NCI-H524 (cell line): ENCODE measurements at regions not wholly inside any gene's neighbourhood (a gene's known extent, or its start where the extent isn't known, plus 50 kb on each side); places are given as distances from the start of the nearest gene placed in this dataset.
A peak's percentile ranks its signal among the peaks of the same experiment; 100 is the strongest.

Experiments
- DNase-seq, 2 experiments: peaks; one replicate each; lab custom pipeline; 2025; lab: John Stamatoyannopoulos, UW

GRCh38 chr1:232278925-232279324, 351.0 kb downstream of the SIPA1L2 start:
- no peak for DNase-seq

DNA sequence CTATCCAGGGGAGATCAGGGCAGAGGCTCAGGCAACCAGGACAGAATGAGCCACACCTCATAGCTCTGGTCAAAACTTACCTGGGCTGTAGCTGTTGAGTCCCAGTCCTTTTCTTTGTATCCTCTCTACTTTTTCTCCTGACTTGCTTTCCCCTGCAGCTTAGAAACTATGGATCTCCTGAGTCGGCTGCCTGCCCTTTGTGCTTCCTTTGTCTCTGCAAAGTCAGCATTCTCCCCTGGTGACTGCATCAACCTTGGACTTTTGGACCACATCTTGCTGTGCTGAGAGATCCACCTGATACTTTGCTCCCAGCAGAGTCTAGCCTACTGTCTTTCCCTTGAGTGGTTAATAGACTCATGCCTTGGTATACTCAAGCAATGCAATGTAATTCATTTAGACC, 353.3 kb downstream of the SIPA1L2 start:
- DNase-seq, result no peak

- no peak for DNase-seq
These were observed 354.8 kb downstream of the SIPA1L2 start for GRCh38 chr1:232274999-232275710.

GRCh38 chr1:232274236-232274855, 355.6 kb downstream of the SIPA1L2 start:
- no peak for DNase-seq

DNA sequence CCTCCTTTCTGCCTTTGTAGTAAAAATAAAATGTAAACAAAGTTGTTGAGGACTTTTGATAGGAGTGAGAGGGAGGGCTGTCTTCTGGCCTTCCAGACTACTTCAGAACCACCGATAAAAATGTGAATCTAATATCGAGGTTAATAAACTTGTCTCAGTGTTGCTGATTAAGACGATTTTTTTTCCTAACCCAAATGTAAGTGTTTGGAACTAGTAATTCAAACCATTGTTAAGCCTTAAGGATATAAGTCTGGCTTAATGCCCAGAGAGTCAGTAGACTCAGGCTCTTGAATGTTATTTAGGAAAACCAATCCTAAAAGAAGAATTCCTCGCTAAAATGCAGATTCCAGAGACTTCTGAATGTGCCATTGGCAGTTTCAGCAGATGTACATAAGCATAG, 356.9 kb downstream of the SIPA1L2 start:
- no peak for DNase-seq

DNA sequence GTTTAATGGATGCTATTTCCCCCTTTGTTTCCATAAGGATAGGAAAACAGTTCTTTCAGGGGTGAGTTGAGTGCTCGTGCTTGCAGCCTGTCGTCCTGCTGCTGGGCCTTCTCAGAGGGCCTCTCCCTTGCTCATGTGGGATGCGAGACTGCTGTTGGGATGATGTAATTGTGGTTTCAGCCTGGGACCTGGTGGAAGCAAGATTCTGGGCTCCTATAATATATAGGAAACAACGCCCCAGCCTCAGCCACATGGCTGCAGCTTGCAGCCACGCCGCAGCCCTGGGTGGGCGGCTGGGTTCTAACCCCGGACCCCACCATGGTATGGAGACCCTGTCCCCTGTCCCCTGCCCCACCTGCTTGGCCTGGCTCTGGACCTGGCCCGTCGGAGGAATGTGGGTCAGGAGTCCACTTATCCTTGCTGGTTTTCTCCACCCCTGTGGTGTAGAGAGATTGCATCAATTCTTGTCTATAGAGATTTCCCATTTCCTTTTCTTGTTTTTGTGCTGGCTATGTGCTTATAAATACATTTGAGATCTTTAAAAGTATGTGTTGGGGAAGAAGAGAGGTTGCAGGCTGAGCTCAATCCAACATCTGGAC, 357.8 kb downstream of the SIPA1L2 start:
- no peak for DNase-seq

DNA sequence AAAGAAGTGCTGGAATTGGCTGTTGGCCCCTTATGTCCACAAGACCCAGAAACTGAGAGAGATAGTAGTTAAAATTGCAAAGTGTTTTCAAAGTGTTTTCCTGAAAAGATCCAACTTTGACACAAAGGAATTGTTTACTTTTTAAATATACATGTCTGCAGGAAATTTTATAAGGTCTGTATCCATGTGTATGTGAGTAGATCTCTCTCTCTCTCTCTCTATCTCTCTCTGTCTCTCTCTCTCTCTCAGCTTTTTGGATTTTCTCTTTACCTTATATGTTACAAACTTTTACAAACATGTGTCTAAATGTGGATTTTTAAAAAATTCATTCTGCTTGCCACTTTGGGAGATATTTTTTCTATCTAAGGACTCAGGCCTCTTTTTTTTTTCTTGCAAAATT, 358.6 kb downstream of the SIPA1L2 start:
- no peak for DNase-seq

DNA sequence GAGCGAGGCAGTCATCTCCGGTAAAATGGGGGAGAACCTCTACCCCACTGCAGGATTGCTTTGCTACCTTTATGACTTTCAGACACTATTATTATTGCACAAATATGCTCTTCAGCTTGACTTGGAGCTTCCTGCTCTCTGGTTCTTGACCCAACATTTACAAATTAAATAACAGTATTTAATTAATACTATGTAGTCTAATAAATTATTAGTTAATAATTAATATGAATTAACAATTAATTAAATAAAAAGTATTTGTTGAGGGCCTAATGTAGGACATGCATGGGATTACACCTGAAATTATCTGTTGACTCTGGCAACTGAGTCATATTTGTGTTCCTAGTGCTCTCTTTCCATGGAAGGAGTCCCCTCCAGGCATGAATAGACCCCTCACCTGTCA, 359.9 kb downstream of the SIPA1L2 start:
- no peak for DNase-seq

DNA sequence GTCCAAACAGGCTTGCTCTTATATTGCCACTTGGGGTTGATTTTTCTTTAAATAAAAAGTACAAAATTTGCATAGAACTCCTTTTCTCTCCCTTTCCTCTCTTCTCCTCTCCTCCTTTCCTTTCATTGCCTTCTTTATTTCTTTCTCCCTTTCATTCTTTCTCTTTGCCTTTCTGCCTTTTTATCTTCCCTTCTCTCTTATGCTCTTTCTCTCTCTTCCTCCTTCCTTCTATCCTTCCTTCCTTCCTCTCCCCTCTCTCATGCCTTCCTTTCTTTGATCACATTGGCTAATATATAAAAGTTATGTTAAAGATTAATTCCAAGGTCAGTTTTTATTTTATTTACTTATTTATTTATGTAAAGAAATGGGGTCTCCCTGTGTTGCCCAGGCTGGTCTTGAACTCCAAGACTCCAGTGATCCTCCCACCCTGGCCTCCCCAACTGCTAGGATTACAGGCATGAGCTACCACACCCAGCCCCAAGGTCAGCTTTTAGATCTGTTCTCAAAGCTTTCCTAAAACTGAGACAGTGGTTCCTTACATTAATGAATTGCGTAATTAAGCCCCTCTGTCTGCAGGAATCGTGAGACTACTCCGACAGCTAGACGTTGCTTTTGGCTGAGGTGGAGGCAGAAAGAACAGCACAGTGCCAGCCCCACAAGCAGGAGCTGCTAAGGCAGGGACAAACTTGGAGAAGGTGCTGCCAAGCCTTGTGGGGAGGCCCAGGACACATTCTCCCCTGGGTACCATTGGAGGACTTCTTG, 361.9 kb downstream of the SIPA1L2 start:
- DNase-seq, result no peak

- DNase-seq, result no peak
These were observed 362.7 kb downstream of the SIPA1L2 start for GRCh38 chr1:232267092-232267836.

DNA sequence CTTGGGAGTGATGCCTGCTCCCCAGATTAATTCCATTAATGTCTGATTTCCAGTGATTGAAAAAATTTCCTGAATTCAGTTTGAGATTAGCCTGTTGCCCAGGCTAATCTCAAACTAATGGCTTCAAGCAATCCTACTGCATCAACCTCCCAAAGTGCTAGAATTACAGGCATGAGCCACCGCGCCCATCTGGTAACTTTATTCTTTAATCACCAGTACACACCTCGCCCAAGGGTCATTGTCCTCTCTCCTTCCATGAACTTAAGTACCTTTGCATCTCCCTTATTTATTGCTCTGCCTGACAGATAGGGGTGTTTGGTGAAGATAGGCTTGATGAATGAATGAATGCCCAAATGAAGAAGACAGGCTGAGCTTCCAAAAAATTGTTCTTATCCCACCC, 366.5 kb downstream of the SIPA1L2 start:
- peak; percentile 9 to 55 for DNase-seq

DNA sequence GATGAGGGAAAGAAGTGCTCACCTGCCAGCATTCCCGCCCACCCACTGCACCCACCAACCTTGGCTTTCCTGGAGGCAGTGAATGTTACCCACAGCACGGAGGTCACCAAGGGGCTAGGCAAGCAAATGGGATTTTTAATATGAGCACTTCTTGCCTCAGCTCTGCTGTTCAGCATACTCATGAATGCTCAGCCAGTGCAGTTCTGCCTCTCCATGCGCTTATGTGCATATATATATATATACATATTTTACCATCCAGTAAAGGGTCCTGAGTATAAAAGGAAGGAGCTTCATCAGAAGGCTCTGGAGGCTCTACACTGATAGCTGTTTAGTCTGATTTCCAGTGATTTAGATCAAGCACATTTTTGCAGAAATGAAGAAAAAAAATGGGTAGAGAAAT, 366.9 kb downstream of the SIPA1L2 start:
- no peak for DNase-seq

- no peak for DNase-seq
These were observed 369.1 kb downstream of the SIPA1L2 start for GRCh38 chr1:232260861-232261260.

DNA sequence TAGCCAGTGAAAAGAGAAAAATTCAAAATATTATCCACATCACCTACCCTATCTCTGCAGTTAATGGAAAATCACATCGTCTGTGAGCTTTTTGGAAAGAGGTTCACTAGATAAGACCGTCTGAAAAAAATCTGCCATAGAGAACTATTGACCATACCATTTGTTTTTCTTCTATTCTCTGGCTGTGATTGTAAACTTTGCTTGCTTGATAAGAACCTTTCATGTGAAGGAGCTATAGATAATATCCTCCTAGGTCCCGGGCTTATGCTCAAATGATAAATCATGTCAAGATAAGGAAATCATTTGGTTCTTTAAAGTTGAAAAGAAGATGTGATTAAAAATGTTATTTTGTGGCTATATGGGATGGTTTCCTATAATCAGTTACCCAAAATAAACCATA, 369.9 kb downstream of the SIPA1L2 start:
- DNase-seq, result no peak

GRCh38 chr1:232259333-232259732, 370.6 kb downstream of the SIPA1L2 start:
- no peak for DNase-seq

- DNase-seq, result peak in 1 of 2 experiments; percentile 27
These were observed 377.3 kb downstream of the SIPA1L2 start for GRCh38 chr1:232252546-232253118.

DNA sequence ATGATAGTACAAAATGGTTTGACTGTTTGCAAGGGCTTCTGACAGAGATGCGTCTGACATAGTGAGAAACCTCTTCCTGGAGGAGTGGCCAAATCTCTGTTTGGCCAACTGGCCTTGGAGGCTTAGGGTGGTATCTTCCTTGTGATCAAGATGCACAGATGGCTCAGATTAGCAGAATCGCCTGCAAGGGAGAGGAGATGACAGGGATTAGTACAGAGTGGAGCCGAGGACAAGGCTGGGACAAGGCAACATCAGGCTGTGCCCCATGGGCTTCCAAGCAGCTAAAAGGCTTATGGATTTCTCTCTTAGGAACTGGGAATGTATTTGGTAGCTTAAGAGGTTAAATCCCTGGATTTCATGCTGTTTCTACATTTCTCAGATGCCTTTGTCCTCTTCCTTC, 379.1 kb downstream of the SIPA1L2 start:
- DNase-seq, result peak; percentile 96 to 98

DNA sequence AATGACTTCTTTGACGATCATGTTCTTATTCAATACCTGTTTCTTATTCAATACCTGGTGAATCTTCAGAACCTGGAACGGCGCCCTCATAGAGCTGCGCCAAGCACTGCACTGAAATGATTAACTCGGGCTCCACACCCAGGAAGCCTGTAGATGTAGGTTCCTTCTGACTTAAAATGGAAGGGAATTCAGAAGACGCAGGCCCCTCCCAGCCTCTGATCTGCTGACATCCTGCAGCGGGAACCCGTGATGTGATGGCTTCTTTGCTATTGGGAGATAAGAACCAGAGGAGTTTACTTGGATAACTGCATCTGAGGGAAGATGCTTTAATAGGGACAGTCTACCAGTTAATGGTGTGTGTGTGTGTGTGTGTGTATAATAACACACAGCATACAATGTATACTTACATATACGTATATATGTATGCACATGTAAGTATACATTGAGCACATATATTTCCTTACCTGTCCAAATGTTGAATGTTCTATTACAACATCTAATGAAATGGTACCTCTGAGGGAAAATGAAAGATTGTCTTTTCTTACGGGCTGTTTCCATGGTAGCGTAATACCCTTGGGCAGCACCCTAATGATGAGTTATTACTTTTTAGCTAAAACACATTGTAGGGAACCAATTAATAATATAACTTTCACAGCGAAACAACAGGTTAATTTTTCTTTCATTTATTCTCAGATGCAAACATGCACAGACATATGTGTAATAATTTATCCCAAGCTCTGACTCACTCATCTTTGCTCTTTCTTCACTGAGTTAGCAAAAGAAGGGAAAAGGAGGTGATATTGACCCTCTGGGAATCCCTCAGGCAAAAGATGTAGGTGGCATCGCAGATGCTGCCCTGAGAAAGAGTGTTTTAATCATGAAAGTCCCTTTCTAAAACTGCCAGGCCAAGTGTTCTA, 379.8 kb downstream of the SIPA1L2 start:
- DNase-seq, result no peak

- no peak for DNase-seq
These were observed 380.6 kb downstream of the SIPA1L2 start for GRCh38 chr1:232249339-232249738.

DNA sequence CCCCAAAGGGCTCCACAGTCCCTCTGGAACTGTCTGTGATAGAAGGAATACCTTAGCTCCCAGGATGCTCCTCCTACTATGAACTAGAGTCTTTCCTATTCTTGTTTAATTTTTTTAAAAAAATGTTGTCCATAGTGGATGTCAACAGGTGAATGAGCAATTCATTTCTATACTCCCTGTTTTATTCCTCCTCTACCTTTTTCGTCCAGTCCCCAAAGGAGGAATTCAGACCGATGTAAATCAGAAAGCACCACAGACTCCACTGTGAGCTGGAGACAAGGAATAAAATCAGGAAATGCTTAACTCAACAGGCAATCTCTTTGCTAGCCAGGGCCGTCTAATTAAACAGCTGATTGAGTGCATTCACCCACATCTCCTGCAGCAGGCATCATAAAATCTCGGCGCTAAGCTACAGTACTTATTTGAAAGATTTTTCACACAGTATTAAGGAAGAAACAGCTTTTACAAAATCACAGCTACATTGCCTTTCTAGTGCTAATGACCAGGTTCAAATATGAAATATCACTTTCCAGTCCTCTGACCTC, 381.6 kb downstream of the SIPA1L2 start:
- DNase-seq, result no peak
